K562 (cell line): ENCODE measurements at regions not wholly inside any gene's neighbourhood (a gene's known extent, or its start where the extent isn't known, plus 50 kb on each side); places are given as distances from the start of the nearest gene placed in this dataset.

ENCODE experiments used
- ATAC-seq: fragments of 200-7000 bp; cut with Tn5 transposase; 3 replicates; pipeline ENCODE4 v1.9.1; 2020; ENCODE audit warnings: moderate library complexity
- BruUV-seq: library from RNA; stranded (reverse); fragments of 400-500 nt; replicated peaks from 2 replicates; lab custom pipeline; 2021; lab: Mats Ljungman, UMichigan
- CTCF ChIA-PET: fragments of 300-600 bp; formaldehyde crosslinking; extraction: SDS; loops from one replicate; lab custom pipeline; 2021; ENCODE audit warnings: low intra/inter-chr PET ratio; lab: Yijun Ruan, JAX
- POLR2A ChIA-PET: fragments of 300-600, 350-650 bp; sonication (Branson Sonifier 250); formaldehyde crosslinking; extraction: SDS; loops from one replicate; lab custom pipeline; 2021; ENCODE audit warnings: antibody characterized with exemption, inconsistent platforms; lab: Yijun Ruan, JAX
- DNase-seq, 4 experiments: peaks; one replicate each; pipeline versions ENCODE4 v3.0.0 to v3.0.0-alpha.2; 2011 to 2018; ENCODE audit warnings: low spot score in 3 of 4, mixed read lengths in 3 of 4; ENCODE audit errors: extremely low read depth in 1 of 4
- FAIRE-seq: peaks from 2 replicates; lab custom pipeline; 2011; peaks lifted over from hg19 to GRCh38; lab: Jason Lieb, UNC
- H2AFZ ChIP-seq: 2 replicates; pipeline ENCODE4 v1.6.0; 2011; ENCODE audit warnings: low read depth, low read length, control low read depth, inconsistent platforms
- H3K27ac ChIP-seq: fragments of 200-600 bp; 3 replicates; pipeline ENCODE4 v1.8.0; 2011; ENCODE audit warnings: low read depth, mild to moderate bottlenecking, control low read depth, inconsistent platforms, low read length, moderate library complexity, mixed read lengths; ENCODE audit errors: extremely low read depth
- H3K27me3 ChIP-seq, 2 experiments: fragments of 300-600 bp in 1 of 2; 2 replicates in 1 of 2; 3 replicates in 1 of 2; pipeline versions ENCODE4 v1.6.0 to v1.8.0; 2011; ENCODE audit warnings: inconsistent platforms in 2 of 2, low read length in 2 of 2, mild to moderate bottlenecking in 1 of 2, mixed read lengths in 1 of 2, moderate library complexity in 1 of 2; ENCODE audit not compliant: control insufficient read depth in 2 of 2, insufficient read depth in 2 of 2
- H3K36me3 ChIP-seq: fragments of 300-600 bp; 3 replicates; pipeline ENCODE4 v1.8.0; 2011; ENCODE audit warnings: mild to moderate bottlenecking, low read length, inconsistent platforms; ENCODE audit not compliant: control insufficient read depth, insufficient read depth
- H3K4me1 ChIP-seq, 2 experiments: fragments of 200-600 bp in 1 of 2; replicated peaks in 1 of 2; 2 replicates in 1 of 2; 3 replicates in 1 of 2; pipeline versions ENCODE4 v1.5.1 to v1.8.0; 2011; ENCODE audit warnings: inconsistent platforms in 2 of 2, low read length in 2 of 2, mild to moderate bottlenecking in 1 of 2, mixed read lengths in 1 of 2, moderate library complexity in 1 of 2; ENCODE audit not compliant: control insufficient read depth in 2 of 2, insufficient read depth in 2 of 2
- H3K4me2 ChIP-seq: 2 replicates; pipeline ENCODE4 v1.6.1; 2011; ENCODE audit warnings: low read length, control low read depth, inconsistent platforms, mixed read lengths; ENCODE audit not compliant: insufficient read depth
- H3K4me3 ChIP-seq: fragments of 200-600 bp; sonication (generic), shearing (Covaris generic); 2 replicates; pipeline ENCODE4 v1.5.1; 2016; ENCODE audit warnings: control low read depth, inconsistent platforms
- H3K79me2 ChIP-seq: fragments of 200-600 bp; 3 replicates; pipeline ENCODE4 v1.8.0; 2011; ENCODE audit warnings: low read length, inconsistent platforms; ENCODE audit not compliant: control insufficient read depth, insufficient read depth
- H3K9ac ChIP-seq, 2 experiments: 2 replicates each; pipeline versions ENCODE4 v1.6.0 to v1.6.1; 2011; ENCODE audit warnings: low read depth in 2 of 2, low read length in 2 of 2, control low read depth in 1 of 2, inconsistent platforms in 1 of 2, mild to moderate bottlenecking in 1 of 2, mixed read lengths in 1 of 2; ENCODE audit not compliant: insufficient read depth in 1 of 2
- H3K9me1 ChIP-seq: one replicate; pipeline ENCODE4 v1.6.0; 2011; ENCODE audit warnings: inconsistent platforms, mild to moderate bottlenecking, low read length, moderate library complexity; ENCODE audit not compliant: control insufficient read depth, insufficient read depth
- H3K9me3 ChIP-seq: replicated peaks from 2 replicates; pipeline ENCODE4 v1.5.1; 2011; ENCODE audit warnings: low read depth, low read length, inconsistent platforms; ENCODE audit not compliant: control insufficient read depth, insufficient read depth
- H4K20me1 ChIP-seq: replicated peaks from 2 replicates; pipeline ENCODE4 v1.6.1; 2011; ENCODE audit warnings: low read length, inconsistent platforms, mixed read lengths; ENCODE audit not compliant: control insufficient read depth, insufficient read depth
- C11orf30 ChIP-seq: fragments of 450-650 bp; IDR thresholded peaks from 2 replicates; pipeline ENCODE4 v1.6.1; 2016; ENCODE audit warnings: low read depth, mild to moderate bottlenecking
- CEBPG ChIP-seq, 3 experiments: fragments of 200-800 bp in 1 of 3; sonication (Bioruptor generic) in 1 of 3; sonication (generic) in 1 of 3; formaldehyde crosslinking in 1 of 3; IDR thresholded peaks in 2 of 3; conservative IDR thresholded peaks in 1 of 3; 2 replicates each; pipeline versions ENCODE4 v1.6.1 to v1.8.0; 2016 to 2022; ENCODE audit warnings: missing compliant biosample characterization in 2 of 3, missing genetic modification characterization in 2 of 3, mild to moderate bottlenecking in 1 of 3, missing genetic modification reagents in 1 of 3
- HDAC2 ChIP-seq: fragments of 450-650 bp; IDR thresholded peaks from 2 replicates; pipeline ENCODE4 v1.6.1; 2016; ENCODE audit warnings: mild to moderate bottlenecking
- MAFG ChIP-seq: fragments of 450-650 bp; conservative IDR thresholded peaks from 2 replicates; pipeline ENCODE4 v1.6.1; 2016; ENCODE audit warnings: missing genetic modification characterization, missing compliant biosample characterization
- MAFK ChIP-seq: IDR thresholded peaks from 2 replicates; pipeline ENCODE4 v1.6.1; 2011; ENCODE audit warnings: low read length, improper control_type of control experiment
- MIER1 ChIP-seq: fragments of 450-650 bp; IDR thresholded peaks from 2 replicates; pipeline ENCODE4 v1.6.1; 2016; ENCODE audit warnings: antibody characterized with exemption, mild to moderate bottlenecking, low read depth
- NFE2 ChIP-seq: IDR thresholded peaks from 2 replicates; pipeline ENCODE4 v1.6.1; 2014; ENCODE audit warnings: antibody characterized with exemption, low read depth
- NR2C1 ChIP-seq, 2 experiments: fragments of 450-650 bp; IDR thresholded peaks; 2 replicates each; pipeline ENCODE4 v1.6.1; 2017; ENCODE audit warnings: mild to moderate bottlenecking in 2 of 2, antibody characterized with exemption in 1 of 2, inconsistent platforms in 1 of 2, missing compliant biosample characterization in 1 of 2, missing genetic modification characterization in 1 of 2
- POLR3A ChIP-seq: IDR thresholded peaks from 2 replicates; pipeline ENCODE4 v1.6.1; 2011; ENCODE audit warnings: borderline replicate concordance, mild to moderate bottlenecking, moderate library complexity; ENCODE audit not compliant: insufficient read length, insufficient read depth; ENCODE audit errors: extremely low read depth
- SRSF7 ChIP-seq: fragments of 200-400 bp; formaldehyde crosslinking; optimal IDR thresholded peaks from 2 replicates; pipeline ENCODE3; 2017; ENCODE audit warnings: mild to moderate bottlenecking, low read depth, low read length
- TRIM24 ChIP-seq, 2 experiments: fragments of 450-650 bp; IDR thresholded peaks; 2 replicates each; pipeline ENCODE4 v1.6.1; 2016
- TRIM28 ChIP-seq: fragments of 450-650 bp; IDR thresholded peaks from 2 replicates; pipeline ENCODE4 v1.6.1; 2017
- ZFP30 ChIP-seq: fragments of 250-450 bp; sonication (Bioruptor Pico); IDR thresholded peaks from 2 replicates; pipeline ENCODE4 v1.8.0; 2022; ENCODE audit warnings: moderate library complexity, mild to moderate bottlenecking, inconsistent platforms, borderline replicate concordance
- ZKSCAN3 ChIP-seq: fragments of 250-450 bp; sonication (Bioruptor Pico); IDR thresholded peaks from 2 replicates; pipeline ENCODE4 v1.4.0; 2020
- ZNF175 ChIP-seq: fragments of 200-800 bp; sonication (Bioruptor generic); IDR thresholded peaks from 2 replicates; pipeline ENCODE4 v1.6.1; 2016; ENCODE audit warnings: low read depth, mild to moderate bottlenecking, missing genetic modification characterization, missing compliant biosample characterization
- ZNF316 ChIP-seq: fragments of 450-650 bp; IDR thresholded peaks from 2 replicates; pipeline ENCODE4 v1.6.1; 2016
- ZNF75A ChIP-seq: fragments of 450-650 bp; formaldehyde crosslinking; IDR thresholded peaks from 2 replicates; pipeline ENCODE4 v1.4.0; 2020; ENCODE audit warnings: mild to moderate bottlenecking
- WGBS: fragments of 100-300 bp; shearing (Covaris generic); methylation state at CpG from one replicate; pipeline ENCODE4 v1.1.6; 2016; ENCODE audit warnings: low coverage, mixed read lengths; ENCODE audit not compliant: insufficient coverage; ENCODE audit errors: missing lambda C conversion rate; 5-methylcytosine and 5-hydroxymethylcytosine counted together
- in situ Hi-C: fragments of 300-500 bp; cut with MboI; formaldehyde crosslinking; loops from 4 replicates; pipeline ENCODE4 v1.15.0; 2018; ENCODE audit warnings: inconsistent platforms, mixed read lengths
- intact Hi-C: fragments of 100-400 bp; cut with micrococcal nuclease; formaldehyde crosslinking; loops from 2 replicates; pipeline ENCODE4 v1.14.2; 2022
- TF ChIP-seq, protein P1 (sequence below): fragments of 250-450 bp; sonication (Bioruptor Pico); IDR thresholded peaks from 2 replicates; pipeline ENCODE4 v1.9.0; 2021; ENCODE audit warnings: mild to moderate bottlenecking, inconsistent platforms
- TF ChIP-seq, protein P2 (sequence below): sonication (generic); formaldehyde crosslinking; IDR thresholded peaks from 2 replicates; pipeline ENCODE4 v1.8.0; 2022; ENCODE audit warnings: missing genetic modification reagents, mild to moderate bottlenecking, moderate library complexity, borderline replicate concordance
- TF ChIP-seq, protein P3 (sequence below): fragments of 450-650 bp; IDR thresholded peaks from 2 replicates; pipeline ENCODE4 v1.6.1; 2016; ENCODE audit warnings: missing biosample characterization, missing genetic modification characterization

DNA sequence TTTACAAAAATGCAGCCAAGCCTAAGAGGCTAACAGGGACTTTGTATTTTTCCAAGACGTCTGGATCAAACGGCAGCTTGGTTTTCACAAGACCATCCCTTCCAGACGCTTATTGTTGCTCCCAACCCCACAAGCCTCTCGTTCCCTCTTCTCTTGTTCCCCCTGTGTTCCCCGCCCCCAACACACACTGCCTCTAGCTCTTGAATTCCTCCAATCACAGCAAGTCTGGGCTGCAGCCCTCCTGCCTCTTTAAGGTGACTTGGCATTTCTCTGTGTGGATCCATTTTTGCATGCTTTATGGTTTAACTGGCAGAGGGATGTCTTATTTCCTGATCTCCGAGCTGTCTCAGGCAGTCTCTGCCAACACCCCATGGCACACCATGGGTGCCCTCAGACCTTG, 182.2 kb downstream of the ABHD5 start:
- FAIRE-seq (no peak), ATAC-seq (peak; percentile 59), DNase-seq (peak in 3 of 4 experiments; percentile 28 to 34 (median 33))
- 4% methylated on average over 6 of the region's 6 CpGs for WGBS
- no peaks in the 10 kb centered on the region for H3K36me3 ChIP-seq
- H3K9me3 ChIP-seq: no peaks in the 10 kb centered on the region
- intact Hi-C loops: no loop called here
- POLR2A ChIA-PET: interaction anchor here (0.6 to 1.2 kb wide), 3 partner anchors 13 to 350 kb away, joined by 3 to 4 read pairs (median 4); no protein-coding TSS in a partner anchor
- CTCF ChIA-PET: no interaction called here
- H2AFZ ChIP-seq: no peak overlapping the region
- H3K4me3 ChIP-seq: no peak overlapping the region
- H3K27ac ChIP-seq: no peak overlapping the region
- H3K4me2 ChIP-seq: no peak overlapping the region
- no TSS peak for BruUV-seq
- no peaks in the 10 kb centered on the region for H3K4me1 ChIP-seq
- H3K9ac ChIP-seq: no peak overlapping the region
- no peaks in the 10 kb centered on the region for H3K9me1 ChIP-seq
- no peaks in the 10 kb centered on the region for H4K20me1 ChIP-seq
- H3K27me3 ChIP-seq: peaks cover 6 to 25% of the 10 kb centered on the region in 2 experiments; a peak in 3 of 5 replicates
- H3K79me2 ChIP-seq: no peaks in the 10 kb centered on the region
- in situ Hi-C loops: no loop called here
- TF ChIP-seq, protein P1, sequence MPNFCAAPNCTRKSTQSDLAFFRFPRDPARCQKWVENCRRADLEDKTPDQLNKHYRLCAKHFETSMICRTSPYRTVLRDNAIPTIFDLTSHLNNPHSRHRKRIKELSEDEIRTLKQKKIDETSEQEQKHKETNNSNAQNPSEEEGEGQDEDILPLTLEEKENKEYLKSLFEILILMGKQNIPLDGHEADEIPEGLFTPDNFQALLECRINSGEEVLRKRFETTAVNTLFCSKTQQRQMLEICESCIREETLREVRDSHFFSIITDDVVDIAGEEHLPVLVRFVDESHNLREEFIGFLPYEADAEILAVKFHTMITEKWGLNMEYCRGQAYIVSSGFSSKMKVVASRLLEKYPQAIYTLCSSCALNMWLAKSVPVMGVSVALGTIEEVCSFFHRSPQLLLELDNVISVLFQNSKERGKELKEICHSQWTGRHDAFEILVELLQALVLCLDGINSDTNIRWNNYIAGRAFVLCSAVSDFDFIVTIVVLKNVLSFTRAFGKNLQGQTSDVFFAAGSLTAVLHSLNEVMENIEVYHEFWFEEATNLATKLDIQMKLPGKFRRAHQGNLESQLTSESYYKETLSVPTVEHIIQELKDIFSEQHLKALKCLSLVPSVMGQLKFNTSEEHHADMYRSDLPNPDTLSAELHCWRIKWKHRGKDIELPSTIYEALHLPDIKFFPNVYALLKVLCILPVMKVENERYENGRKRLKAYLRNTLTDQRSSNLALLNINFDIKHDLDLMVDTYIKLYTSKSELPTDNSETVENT (CRISPR knock-in tag): no peak
- TF ChIP-seq TRIM24 (IDR thresholded peaks at IDR 0.05) (no peak), TRIM28 (no peak), HDAC2 (no peak), ZFP30 (CRISPR knock-in tag) (no peak), POLR3A (no peak), C11orf30 (peak; percentile 44; the same call in 1 of the 2 replicates), SRSF7 (no peak), ZNF175 (CRISPR knock-in tag) (no peak), ZKSCAN3 (CRISPR knock-in tag) (no peak), NR2C1 (IDR thresholded peaks at IDR 0.05) (no peak), NR2C1 (tag; IDR thresholded peaks at IDR 0.05) (no peak), MIER1 (no peak), MAFG (tag) (peak; percentile 38; the same call in 1 of the 2 replicates), ZNF75A (CRISPR knock-in tag) (no peak), ZNF316 (peak; percentile 70), CEBPG (CRISPR knock-in tag; IDR thresholded peaks at IDR 0.05) (no peak), CEBPG (tag; conservative IDR thresholded peaks at IDR 0.05 in 1 of 2, IDR thresholded peaks at IDR 0.05 in 1 of 2) (no peak), MAFK (0 out of 2 replicates have a peak, but pooled peaks have one; percentile 14), NFE2 (peak; percentile 58)
- TF ChIP-seq, protein P2, sequence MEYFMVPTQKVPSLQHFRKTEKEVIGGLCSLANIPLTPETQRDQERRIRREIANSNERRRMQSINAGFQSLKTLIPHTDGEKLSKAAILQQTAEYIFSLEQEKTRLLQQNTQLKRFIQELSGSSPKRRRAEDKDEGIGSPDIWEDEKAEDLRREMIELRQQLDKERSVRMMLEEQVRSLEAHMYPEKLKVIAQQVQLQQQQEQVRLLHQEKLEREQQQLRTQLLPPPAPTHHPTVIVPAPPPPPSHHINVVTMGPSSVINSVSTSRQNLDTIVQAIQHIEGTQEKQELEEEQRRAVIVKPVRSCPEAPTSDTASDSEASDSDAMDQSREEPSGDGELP: no peak
- TF ChIP-seq, protein P3, sequence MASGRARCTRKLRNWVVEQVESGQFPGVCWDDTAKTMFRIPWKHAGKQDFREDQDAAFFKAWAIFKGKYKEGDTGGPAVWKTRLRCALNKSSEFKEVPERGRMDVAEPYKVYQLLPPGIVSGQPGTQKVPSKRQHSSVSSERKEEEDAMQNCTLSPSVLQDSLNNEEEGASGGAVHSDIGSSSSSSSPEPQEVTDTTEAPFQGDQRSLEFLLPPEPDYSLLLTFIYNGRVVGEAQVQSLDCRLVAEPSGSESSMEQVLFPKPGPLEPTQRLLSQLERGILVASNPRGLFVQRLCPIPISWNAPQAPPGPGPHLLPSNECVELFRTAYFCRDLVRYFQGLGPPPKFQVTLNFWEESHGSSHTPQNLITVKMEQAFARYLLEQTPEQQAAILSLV: no peak
